ENCODE measurements at regions not wholly inside any gene's neighbourhood (a gene's known extent, or its start where the extent isn't known, plus 50 kb on each side); places are given as distances from the start of the nearest gene placed in this dataset.

GRCh38 chr5:8290721-8291120 lies 421.8 kb downstream of the MTRR start:
- TF ChIP-seq CTCF (IDR thresholded peaks at IDR 0.05), result no peak
- no peak for TF ChIP-seq EZH2 (IDR thresholded peaks at IDR 0.05)
- no peak for TF ChIP-seq EZH2phosphoT487 (IDR thresholded peaks at IDR 0.05)
